CD14-positive monocyte (primary cell): ENCODE measurements at regions not wholly inside any gene's neighbourhood (a gene's known extent, or its start where the extent isn't known, plus 50 kb on each side); places are given as distances from the start of the nearest gene placed in this dataset.

Experiments used
- DNase-seq, 3 donors: peaks; one replicate each; pipeline ENCODE4 v3.0.0-alpha.2; 2011 to 2022
- H2AFZ ChIP-seq: 2 replicates; pipeline ENCODE4 v1.6.0; 2012; ENCODE audit warnings: mild to moderate bottlenecking, low read depth, low read length, inconsistent platforms; ENCODE audit not compliant: insufficient read depth, poor library complexity, severe bottlenecking
- H3K27ac ChIP-seq, 2 donors: 1 replicate in 1 of 2; 2 replicates in 1 of 2; pipeline ENCODE4 v1.5.1; 2012 to 2013; ENCODE audit warnings: low read length in 2 of 2, control low read depth in 1 of 2, inconsistent platforms in 1 of 2, low read depth in 1 of 2, mild to moderate bottlenecking in 1 of 2
- H3K27me3 ChIP-seq, 2 donors: one replicate each; pipeline versions ENCODE4 v1.6.0 to v1.6.1; 2011 to 2013; ENCODE audit warnings: low read length in 2 of 2; ENCODE audit not compliant: control insufficient read depth in 2 of 2, insufficient read depth in 2 of 2
- H3K36me3 ChIP-seq, 2 donors: replicated peaks in 1 of 2; 1 replicate in 1 of 2; 2 replicates in 1 of 2; pipeline versions ENCODE4 v1.5.1 to v1.6.1; 2012 to 2013; ENCODE audit warnings: low read length in 2 of 2, control low read depth in 1 of 2, inconsistent platforms in 1 of 2, mild to moderate bottlenecking in 1 of 2; ENCODE audit not compliant: insufficient read depth in 2 of 2, control insufficient read depth in 1 of 2
- H3K4me1 ChIP-seq, 2 donors: 1 replicate in 1 of 2; 2 replicates in 1 of 2; pipeline versions ENCODE4 v1.5.1 to v1.6.1; 2012 to 2013; ENCODE audit warnings: low read length in 2 of 2, control low read depth in 1 of 2, inconsistent platforms in 1 of 2, mild to moderate bottlenecking in 1 of 2, moderate library complexity in 1 of 2; ENCODE audit not compliant: insufficient read depth in 2 of 2, control insufficient read depth in 1 of 2
- H3K4me2 ChIP-seq: replicated peaks from 2 replicates; pipeline ENCODE3; 2012; ENCODE audit warnings: low read length, moderate library complexity, mild to moderate bottlenecking; ENCODE audit not compliant: poor library complexity, severe bottlenecking; ENCODE audit errors: extremely low read depth
- H3K4me3 ChIP-seq, 3 experiments: fragments of 200-600 bp in 1 of 3; sonication (generic) in 1 of 3; replicated peaks in 1 of 3; 1 replicate in 2 of 3; 2 replicates in 1 of 3; pipeline ENCODE4 v1.5.1; 2011 to 2013; ENCODE audit warnings: low read length in 3 of 3, mild to moderate bottlenecking in 3 of 3, control low read depth in 2 of 3, low read depth in 2 of 3, inconsistent platforms in 1 of 3, moderate library complexity in 1 of 3
- H3K79me2 ChIP-seq: 2 replicates; pipeline ENCODE4 v1.6.0; 2012; ENCODE audit warnings: mild to moderate bottlenecking, control low read depth, inconsistent platforms, low read length, moderate library complexity; ENCODE audit not compliant: insufficient read depth
- H3K9ac ChIP-seq: 2 replicates; pipeline ENCODE4 v1.6.0; 2017; ENCODE audit warnings: low read length, mild to moderate bottlenecking; ENCODE audit not compliant: insufficient read depth, poor library complexity, severe bottlenecking
- H3K9me3 ChIP-seq, 2 donors: replicated peaks in 1 of 2; 1 replicate in 1 of 2; 2 replicates in 1 of 2; pipeline versions ENCODE4 v1.5.1 to v1.6.1; 2012 to 2013; ENCODE audit warnings: low read length in 2 of 2, control low read depth in 1 of 2; ENCODE audit not compliant: control insufficient read depth in 1 of 2, insufficient read depth in 1 of 2
- H4K20me1 ChIP-seq: 2 replicates; pipeline ENCODE4 v1.6.0; 2012; ENCODE audit warnings: mild to moderate bottlenecking, low read length, control low read depth, moderate library complexity; ENCODE audit not compliant: insufficient read depth
- H3K27ac Mint-ChIP-seq, 7 donors: one replicate each; pipeline ENCODE4 v1.8.0; 2020; ENCODE audit warnings: mild to moderate bottlenecking in 7 of 7, mixed read lengths in 7 of 7, moderate library complexity in 6 of 7, inconsistent platforms in 2 of 7
- H3K27me3 Mint-ChIP-seq, 3 donors: one replicate each; pipeline ENCODE4 v1.8.0; 2021 to 2022; ENCODE audit warnings: low read depth in 3 of 3, mild to moderate bottlenecking in 3 of 3, mixed read lengths in 3 of 3, moderate library complexity in 3 of 3, inconsistent platforms in 1 of 3
- H3K36me3 Mint-ChIP-seq, 2 donors: one replicate each; pipeline ENCODE4 v1.8.0; 2020; ENCODE audit warnings: mixed read lengths in 2 of 2, inconsistent platforms in 1 of 2, mild to moderate bottlenecking in 1 of 2
- H3K4me1 Mint-ChIP-seq: one replicate; pipeline ENCODE4 v1.8.0; 2020; ENCODE audit warnings: mild to moderate bottlenecking, mixed read lengths
- H3K4me3 Mint-ChIP-seq, 2 donors: one replicate each; pipeline ENCODE4 v1.8.0; 2020; ENCODE audit warnings: mild to moderate bottlenecking in 2 of 2, mixed read lengths in 2 of 2, moderate library complexity in 1 of 2
- H3K9me3 Mint-ChIP-seq, 7 donors: one replicate each; pipeline ENCODE4 v1.8.0; 2020 to 2022; ENCODE audit warnings: mixed read lengths in 7 of 7, mild to moderate bottlenecking in 6 of 7, moderate library complexity in 6 of 7, inconsistent platforms in 2 of 7
- CTCF ChIP-seq: fragments of 200-600 bp; IDR thresholded peaks from one replicate; pipeline ENCODE4 v1.8.0; 2022; ENCODE audit warnings: antibody characterized with exemption, mild to moderate bottlenecking
- WGBS: methylation state at CpG from one replicate; pipeline ENCODE4 v1.1.5; 2013; ENCODE audit warnings: missing lambda C conversion rate; ENCODE audit not compliant: insufficient coverage; 5-methylcytosine and 5-hydroxymethylcytosine counted together
- intact Hi-C, 2 donors: fragments of 100-400 bp; cut with micrococcal nuclease; formaldehyde crosslinking; loops; one replicate each; pipeline versions ENCODE4 v1.15.0 to v1.15.1; 2023

DNA sequence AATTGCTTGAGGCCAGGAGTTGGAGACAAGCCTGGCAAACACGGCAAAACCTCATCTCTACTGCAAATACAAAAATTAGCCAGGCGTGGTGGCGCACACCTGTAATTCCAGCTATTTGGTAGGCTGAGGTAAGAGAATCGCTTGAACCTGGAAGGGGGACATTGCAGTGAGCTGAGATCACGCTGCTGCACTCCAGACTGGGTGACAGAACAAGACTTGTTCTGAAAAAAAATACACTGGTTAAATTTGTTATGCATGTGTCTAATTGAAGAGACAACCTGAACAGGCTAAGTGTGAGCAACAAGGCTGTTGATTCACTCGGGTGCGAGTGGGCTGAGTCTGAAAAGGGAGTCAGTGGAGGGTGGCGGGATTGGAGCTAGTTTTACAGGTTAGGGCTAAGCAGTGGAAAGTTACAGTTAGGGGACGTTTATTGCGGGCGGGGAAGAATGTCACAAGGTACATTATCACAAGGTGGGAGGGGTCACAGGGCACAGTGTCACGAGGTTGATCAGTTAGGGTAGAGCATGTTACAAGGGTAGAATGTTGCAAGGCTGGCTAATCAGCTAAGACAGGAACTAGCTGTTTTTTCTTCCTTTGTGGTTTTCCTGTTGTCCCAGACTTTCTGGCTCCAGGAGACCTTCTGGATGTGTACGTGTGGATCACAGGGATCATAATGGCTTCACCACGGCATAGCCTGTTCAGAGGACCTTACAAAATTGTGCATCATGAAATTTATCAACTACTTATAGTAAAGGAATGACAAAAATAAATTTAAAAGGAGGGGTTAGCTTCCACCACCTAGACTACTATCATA lies 115.8 kb downstream of the NAA11 start:
- Histone ChIP-seq H3K9ac (no peak overlapping the region), H3K79me2 (no peaks in the 10 kb centered on the region), H3K4me3 (no peak overlapping the region), H2AFZ (no peak overlapping the region), H4K20me1 (no peaks in the 10 kb centered on the region), H3K4me1 (no peaks in the 10 kb centered on the region), H3K27ac (no peak overlapping the region), H3K4me2 (no peak overlapping the region), H3K36me3 (no peaks in the 10 kb centered on the region), H3K9me3 (peaks cover 0 to 8% of the 10 kb centered on the region in 2 donors), H3K27me3 (no peaks in the 10 kb centered on the region)
- H3K4me3 Mint-ChIP-seq: peak overlapping the region in 1 of 2 donors; percentile 40
- no peak for DNase-seq
- peak overlapping the region in 2 of 7 donors; percentile 25 to 57 for H3K27ac Mint-ChIP-seq
- peaks cover 11% of the 10 kb centered on the region for H3K4me1 Mint-ChIP-seq
- no peaks in the 10 kb centered on the region for H3K27me3 Mint-ChIP-seq
- intact Hi-C loops: no loop called here
- no peak for TF ChIP-seq CTCF
- H3K36me3 Mint-ChIP-seq: no peaks in the 10 kb centered on the region
- WGBS: 56% methylated on average over 6 of the region's 14 CpGs
- peaks cover 1 to 14% (median 8%) of the 10 kb centered on the region in 7 donors for H3K9me3 Mint-ChIP-seq

- no peaks in the 10 kb centered on the region for H3K4me1 ChIP-seq
- no peaks in the 10 kb centered on the region for H3K36me3 ChIP-seq
- no peaks in the 10 kb centered on the region for H3K36me3 Mint-ChIP-seq
- no peaks in the 10 kb centered on the region for H3K79me2 ChIP-seq
- H3K9me3 ChIP-seq: peaks cover 0 to 8% of the 10 kb centered on the region in 2 donors
- H3K27ac Mint-ChIP-seq: no peak overlapping the region
- no peak for DNase-seq
- no peak overlapping the region for H2AFZ ChIP-seq
- no peak overlapping the region for H3K9ac ChIP-seq
- H3K4me2 ChIP-seq: no peak overlapping the region
- H3K27ac ChIP-seq: no peak overlapping the region
- no peaks in the 10 kb centered on the region for H3K27me3 Mint-ChIP-seq
- H4K20me1 ChIP-seq: no peaks in the 10 kb centered on the region
- H3K4me3 ChIP-seq: no peak overlapping the region
- H3K4me1 Mint-ChIP-seq: peaks cover 11% of the 10 kb centered on the region
- no peak overlapping the region for H3K4me3 Mint-ChIP-seq
- TF ChIP-seq CTCF: no peak
- intact Hi-C loops: no loop called here
- H3K9me3 Mint-ChIP-seq: peaks cover 1 to 13% (median 8%) of the 10 kb centered on the region in 7 donors
- 20% methylated on average over 1 of the region's 3 CpGs for WGBS
- no peaks in the 10 kb centered on the region for H3K27me3 ChIP-seq
Observed at GRCh38 chr4:79209081-79209480, 116.8 kb downstream of the NAA11 start.
